AG08396 (cell line): ENCODE measurements at regions not wholly inside any gene's neighbourhood (a gene's known extent, or its start where the extent isn't known, plus 50 kb on each side); places are given as distances from the start of the nearest gene placed in this dataset.
A peak's percentile ranks its signal among the peaks of the same experiment; 100 is the strongest.
"Not testable (repeated sequence)": the region's sequence is repeated elsewhere in the genome, so short reads cannot be mapped to it uniquely, and the experiment has no call there.

Source experiments
- DNase-seq: peaks from one replicate; pipeline ENCODE4 v3.0.0; 2012; ENCODE audit warnings: low spot score, mixed read lengths

DNA sequence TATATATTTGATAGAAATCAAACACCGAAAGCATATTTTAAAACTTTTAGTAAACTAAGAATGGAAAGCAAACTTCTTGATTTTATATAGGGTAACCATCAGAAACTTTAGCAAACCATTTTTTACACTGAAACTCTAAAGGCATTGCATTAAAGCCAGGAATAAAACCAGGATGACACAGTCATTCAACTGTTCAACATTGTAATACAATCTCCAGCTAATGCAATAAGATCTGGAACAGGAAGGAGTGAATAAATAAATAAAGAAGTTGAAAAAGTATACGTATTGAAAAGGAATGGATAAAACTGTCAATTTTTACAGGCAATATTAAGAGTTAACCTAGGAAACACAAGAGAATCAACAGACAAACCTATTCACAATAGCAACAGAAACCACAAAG, 181.9 kb upstream of the TTC14 start:
- DNase-seq = no peak

DNA sequence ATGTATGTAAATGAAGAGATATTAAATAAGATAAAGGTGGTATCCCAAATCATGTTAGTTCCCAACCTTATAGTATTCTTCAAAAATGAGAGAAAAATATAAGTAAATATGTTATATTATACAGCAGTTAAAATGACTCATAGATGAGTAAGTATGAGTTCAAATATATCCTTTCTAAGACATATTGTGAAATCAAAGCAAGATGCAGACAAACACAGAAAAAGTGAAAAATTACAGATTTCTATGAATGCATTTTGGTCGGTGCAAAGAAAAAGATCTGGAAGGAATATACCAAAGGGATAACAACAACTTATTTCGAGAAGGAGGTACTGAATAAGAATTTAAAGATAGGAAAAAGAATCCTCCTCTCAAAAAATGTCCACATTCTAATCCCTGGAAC, 181.2 kb upstream of the TTC14 start:
- DNase-seq = no peak

DNA sequence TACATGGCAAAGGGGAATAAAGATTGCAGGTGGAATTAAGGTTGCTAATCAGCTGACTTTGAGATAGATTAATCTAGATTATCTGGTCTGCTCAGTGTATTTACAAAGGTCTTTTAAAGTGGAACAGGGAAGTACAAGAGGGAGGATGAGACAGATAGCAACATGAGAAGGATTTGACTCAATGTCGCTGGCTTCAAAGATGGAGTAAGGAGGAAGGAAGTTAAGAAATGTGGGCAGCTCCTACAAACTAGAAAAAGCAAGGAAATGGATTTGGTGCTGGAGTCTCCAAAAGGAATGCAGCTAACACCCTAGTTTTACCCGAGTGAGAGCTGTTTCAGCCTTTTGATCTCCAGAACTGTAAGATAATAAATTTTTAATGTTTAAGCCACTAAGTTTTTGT, 180.7 kb upstream of the TTC14 start:
- DNase-seq = no peak

DNA sequence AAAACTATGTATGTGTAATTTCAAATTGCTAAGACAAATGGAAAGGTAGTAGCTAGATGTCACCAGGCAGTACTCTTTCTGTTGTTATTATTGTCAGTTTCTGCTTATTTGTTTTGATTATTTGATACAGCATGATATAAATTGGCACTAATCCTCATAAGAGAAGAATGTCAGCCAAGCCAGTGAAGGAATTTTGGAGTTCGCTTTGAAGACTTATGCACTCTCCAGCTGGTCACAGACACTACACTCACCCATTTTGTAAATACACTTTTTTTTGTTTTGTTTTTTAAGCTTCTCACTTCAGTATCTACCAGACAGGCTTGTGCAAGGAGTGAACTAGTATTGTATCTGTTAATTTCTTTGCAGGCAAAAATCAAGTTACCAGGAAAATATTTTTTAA, 180.2 kb upstream of the TTC14 start:
- no peak for DNase-seq

DNA sequence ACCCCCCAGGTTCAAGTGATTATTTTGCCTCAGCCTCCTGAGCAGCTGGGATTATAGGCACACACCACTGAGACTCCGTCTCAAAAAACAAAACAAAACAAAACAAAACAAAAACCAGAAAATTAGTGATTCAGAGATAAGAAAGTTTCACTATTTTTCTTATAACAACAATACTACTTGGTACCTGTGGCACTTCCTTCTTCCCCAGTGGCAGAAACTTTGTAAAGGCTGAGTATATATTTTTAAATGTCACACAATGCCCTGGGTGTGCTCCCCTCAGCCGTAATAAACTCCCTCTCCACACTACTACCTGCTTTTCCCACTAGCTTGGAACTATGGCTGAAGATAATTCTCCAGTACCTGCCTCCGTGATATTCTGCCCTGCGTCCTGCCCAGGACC, 177.7 kb upstream of the TTC14 start:
- DNase-seq = not testable (repeated sequence)

DNA sequence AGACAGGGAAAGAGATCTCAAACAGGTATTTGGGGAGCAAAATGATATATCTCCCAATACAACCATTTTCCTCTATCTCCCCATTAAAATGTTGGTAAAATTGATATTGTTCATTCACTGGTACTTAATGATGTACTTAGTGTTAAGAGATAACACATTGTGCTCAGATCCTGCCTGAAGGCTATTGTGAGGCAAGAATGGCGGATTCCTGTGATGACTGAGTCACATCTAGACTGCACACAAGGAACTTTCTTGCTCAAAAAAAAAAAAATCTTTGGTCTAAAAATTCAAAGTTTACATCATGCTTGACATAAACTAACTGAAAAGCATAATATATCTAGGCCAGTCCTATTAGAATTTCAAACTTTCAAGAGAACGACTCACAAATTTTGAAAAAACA, 171.1 kb upstream of the TTC14 start:
- DNase-seq = no peak

DNA sequence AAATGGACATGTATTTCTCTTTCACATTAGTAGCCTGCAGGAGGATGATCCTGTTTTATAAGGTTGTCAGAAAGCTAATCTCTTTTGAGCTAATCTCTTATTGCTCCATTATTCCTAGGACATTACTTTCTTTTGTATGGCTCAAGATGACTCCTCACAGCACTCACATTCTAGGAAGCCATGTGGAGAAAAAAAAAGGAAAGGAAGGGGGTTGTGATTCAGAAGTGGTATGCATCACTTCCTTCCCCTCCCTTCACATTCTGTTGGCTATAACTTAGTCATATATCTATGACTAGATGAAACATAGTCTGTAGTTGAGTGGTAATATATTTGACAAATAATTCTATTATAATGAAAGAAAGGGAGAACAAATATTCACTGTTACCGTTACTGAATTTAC, 168.8 kb upstream of the TTC14 start:
- DNase-seq = peak; percentile 55

DNA sequence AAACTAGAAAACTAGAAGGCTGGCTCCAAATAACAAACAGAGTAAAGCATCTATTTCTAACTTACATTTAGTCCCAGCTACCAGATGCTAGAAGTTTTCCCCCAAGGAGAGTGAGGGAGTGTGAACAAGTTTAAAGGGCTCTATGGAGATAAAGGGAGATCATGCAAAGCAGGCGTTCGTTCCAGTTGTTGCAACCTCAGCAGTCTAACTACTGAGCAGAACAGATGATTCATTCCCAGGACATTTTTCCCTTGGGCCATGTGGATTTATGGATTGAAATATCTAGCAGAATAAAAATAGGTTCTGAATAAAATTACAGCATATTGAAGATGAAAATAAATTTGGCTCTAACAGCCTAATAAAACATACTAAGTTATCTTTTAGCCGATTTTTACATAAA, 154.8 kb upstream of the TTC14 start:
- DNase-seq = no peak

DNA sequence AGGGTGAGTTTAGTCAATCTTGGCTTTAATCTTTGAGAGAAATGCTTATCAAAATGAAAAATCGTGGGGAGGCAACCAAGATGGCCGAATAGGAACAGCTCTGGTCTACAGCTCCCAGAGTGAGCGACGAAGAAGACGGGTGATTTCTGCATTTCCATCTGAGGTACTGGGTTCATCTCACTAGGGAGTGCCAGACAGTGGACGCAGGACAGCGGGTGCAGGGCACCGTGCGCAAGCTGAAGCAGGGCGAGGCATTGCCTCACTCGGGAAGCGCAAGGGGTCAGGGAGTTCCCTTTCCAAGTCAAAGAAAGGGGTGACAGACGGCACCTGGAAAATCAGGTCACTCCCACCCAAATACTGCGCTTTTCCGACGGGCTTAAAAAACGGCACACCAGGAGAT, 153.6 kb upstream of the TTC14 start:
- DNase-seq = not testable (repeated sequence)

DNA sequence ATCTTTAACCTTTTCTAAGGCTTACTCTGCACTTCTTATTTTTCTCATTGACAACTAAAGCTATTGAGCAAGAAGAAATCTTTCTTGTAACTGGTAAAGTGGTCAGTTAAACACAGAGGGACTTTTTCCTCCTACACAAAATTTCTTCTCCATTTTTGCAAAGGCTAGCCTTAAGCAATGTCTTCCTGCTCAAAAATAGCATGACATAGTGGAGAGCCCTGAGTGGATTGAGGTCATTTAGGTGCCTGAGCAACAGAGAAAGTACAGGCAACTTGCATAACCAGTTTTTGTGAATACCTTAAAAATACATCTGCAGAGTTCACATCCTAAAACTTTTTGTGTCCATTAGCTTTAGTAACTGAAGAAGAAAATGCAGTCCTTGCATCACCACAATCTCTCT, 144.7 kb upstream of the TTC14 start:
- DNase-seq = no peak

DNA sequence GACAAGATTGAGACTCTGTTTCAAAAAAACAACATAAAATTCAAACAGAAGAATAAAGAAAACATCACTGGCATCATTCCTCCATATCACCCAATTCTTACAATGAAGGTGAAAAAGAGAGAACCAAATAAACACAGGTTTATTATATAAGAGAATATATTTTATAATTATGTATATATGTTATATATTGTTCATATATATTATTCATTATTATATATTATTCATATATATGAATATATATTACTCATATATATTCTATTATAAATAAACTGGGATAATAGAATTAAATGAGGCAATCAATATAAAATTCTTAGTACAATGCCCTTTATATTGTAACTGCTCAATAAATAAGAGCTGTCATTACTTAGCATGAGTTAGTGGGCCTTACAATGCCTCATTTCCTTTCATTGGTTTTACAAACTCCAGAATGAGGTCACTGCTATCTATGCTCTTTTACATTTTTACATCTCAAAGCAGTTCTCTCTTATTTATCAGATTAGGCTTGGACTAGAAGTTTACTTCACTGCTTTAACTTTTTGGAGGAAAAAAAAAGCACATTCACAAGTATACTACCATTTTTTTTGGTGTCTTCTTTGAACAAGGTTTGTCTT, 135.5 kb upstream of the TTC14 start:
- no peak for DNase-seq

DNA sequence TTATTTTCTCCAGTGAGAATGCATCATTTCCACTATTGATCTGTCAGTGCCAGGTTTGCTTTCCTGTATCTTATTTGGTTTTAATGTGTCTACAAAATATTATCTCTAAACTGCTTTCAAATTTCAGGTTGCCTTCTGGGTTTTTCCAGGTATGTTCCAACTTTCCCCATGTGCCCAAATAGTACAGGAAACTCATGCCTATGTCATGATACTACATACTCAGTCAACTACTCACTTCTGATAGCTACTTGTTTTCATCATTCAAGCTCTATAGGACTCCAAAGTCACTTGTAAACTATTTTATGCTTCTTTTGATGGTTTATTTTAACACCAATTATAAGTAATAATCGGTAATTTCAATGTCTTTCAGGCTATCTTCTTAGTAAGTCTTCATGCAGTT, 134.8 kb upstream of the TTC14 start:
- DNase-seq = no peak

DNA sequence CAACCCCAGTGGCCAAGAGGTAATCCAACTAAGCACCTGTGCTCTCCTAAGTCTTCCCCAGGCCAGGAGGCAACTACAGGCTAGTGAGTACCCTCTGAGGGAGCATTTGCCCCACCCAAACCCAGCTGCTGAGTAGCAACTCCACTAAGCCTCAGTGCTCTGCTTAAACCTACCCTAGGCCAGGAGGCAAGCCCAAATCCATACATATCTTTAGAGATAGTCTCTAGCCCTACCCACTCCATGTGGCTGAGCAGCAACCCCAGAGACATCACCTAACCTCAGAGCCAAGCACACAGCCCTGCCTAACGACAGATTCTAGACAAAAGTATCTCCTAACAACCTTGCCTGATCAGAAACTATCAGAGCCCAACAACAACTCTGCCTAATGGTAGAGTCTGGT, 132.8 kb upstream of the TTC14 start:
- no peak for DNase-seq

DNA sequence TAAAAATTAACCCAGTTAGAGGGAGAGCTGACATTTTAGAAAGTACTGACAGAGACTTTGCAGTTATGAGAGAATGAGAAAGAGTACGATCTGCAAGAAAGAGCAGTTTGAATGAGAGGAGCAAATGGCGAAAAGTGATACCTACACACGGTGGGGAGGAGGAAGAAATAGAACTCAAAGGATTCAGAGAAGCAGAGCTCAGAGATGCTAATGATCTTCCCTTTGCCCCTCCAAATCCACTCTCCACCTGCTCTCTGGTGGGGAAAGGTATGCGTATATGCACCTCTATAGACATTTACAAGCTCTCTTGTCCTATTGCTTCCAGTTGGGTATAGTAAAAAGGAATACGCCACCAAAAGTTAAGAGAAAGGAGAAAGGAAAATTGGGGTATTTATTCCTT, 123.3 kb upstream of the TTC14 start:
- no peak for DNase-seq

DNA sequence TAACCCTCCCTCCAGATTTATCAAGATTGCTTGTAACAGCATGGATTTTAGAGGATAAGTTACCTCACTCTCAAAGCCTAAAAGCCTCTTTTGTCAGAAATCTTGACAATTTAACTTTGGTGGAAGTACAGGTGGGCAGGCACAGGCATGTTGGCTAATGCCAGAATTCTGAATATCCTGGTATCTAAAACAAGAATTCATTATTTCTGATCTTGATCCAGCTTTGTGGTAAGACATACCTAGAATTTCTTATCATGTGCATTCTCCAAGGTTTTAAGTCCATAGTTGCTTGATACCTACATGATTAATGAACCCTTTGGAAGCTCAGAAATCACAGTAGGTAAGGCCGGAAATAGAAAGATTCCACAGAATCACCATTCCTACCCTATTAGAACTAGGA, 109.9 kb upstream of the TTC14 start:
- no peak for DNase-seq

DNA sequence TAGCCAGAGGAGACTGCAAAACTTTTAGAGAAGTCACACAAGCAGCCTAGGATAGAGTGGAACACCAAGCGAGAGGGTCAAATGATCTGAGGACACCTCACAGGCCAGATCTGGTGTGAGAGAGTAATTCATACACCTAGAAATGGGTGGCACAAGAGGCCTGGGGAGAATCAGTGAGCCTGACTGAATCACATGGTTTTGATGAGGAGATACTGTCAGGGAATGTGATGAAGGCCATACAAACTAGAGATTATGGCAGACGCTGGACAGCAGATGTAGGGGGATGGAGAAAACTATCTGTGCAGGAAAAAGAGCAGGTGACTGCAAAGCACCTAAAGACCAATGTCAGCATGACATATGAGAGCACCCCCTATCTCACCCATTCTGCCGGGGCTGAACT, 105.0 kb upstream of the TTC14 start:
- no peak for DNase-seq

DNA sequence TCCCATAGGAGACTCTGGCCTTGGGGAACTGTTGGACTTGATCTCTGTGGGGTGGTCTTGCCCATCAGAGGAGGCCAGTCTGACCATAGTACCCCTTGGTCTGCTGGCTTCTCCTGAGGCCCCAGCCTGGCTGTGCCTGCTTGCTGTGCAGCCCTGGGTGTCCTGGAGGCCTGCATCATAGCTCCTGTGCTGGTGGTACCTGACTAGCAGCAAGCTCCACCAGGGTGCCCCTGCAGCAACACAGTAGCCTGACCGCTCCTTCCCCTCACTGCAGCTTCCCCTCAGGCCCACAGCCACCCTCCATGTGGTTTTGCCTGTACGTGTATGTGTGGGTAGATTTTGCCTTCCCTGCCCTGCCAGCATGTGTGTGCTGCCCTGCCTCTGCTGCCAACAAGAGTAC, 85.6 kb upstream of the TTC14 start:
- no peak for DNase-seq

DNA sequence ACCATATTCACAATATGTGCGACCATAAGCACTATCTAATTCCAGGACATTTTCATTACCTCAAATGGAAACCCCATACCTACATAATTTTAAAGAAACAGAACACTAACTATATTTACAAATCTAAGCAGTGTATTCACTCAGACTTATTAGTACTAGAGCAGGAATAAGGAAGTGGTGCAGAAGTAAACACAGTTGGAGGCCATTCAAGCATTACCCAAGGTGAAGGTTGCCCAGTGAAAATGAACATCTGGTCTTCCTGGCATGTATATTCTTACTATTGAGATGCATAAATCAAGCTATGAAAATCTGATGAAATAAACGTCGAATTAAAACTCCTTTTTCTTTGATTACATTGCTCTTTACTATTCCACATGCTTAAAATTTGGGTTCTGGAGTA, 78.9 kb upstream of the TTC14 start:
- no peak for DNase-seq

DNA sequence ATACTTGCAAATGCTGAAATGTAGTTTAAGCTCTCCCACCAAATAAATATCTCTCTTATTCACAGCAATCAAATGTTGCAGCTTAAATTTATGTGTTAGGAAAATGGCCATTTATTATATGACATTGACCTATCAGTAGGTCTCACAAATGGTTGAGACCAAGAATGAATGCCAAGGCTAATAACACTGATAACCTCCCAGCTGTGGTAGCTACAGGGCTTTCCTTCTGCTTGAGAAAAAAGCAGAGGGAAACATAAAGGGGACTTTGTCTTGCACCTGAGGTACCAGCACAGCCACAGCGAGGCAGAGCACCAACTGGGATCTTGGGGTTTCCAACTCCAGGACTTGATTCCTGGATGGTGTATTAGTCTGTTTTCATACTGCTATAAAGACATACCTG, 73.1 kb upstream of the TTC14 start:
- no peak for DNase-seq

DNA sequence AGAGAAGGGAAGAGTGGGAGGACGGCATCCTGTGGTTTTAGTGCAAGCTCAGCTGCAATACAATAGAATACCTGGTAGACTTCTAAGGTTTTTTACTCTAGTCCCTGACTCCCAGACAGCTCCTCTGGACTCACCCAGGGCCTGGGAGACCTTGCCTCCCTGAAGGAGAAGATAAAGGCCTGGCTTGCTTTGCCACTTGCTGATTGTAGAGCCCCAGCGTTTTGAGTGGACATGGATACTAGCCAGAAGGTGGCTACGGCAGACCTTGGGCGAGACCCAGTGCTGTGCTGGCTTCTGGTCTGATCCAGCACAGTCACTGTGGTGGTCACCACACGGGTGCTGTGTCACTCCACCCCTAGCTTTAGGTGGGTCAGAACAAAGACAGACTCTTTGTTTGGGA, 72.2 kb upstream of the TTC14 start:
- no peak for DNase-seq

DNA sequence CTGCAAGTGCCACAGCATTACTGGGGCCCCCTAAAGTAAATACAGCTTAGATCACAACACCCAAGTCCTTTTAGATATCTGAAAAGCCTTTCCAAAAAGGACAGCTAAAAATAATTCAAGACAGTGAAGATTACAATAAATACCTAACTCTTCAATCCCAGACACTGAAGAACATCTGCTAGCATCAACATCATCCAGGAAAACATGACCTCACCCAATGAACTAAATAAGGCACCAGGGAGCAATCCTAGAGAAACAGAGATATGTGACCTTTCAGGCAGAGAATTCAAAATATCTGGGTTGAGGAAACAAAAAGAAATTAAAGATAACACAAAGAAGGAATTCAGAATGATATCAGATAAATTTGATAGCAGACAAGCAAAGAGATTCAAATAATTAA, 71.7 kb upstream of the TTC14 start:
- no peak for DNase-seq

DNA sequence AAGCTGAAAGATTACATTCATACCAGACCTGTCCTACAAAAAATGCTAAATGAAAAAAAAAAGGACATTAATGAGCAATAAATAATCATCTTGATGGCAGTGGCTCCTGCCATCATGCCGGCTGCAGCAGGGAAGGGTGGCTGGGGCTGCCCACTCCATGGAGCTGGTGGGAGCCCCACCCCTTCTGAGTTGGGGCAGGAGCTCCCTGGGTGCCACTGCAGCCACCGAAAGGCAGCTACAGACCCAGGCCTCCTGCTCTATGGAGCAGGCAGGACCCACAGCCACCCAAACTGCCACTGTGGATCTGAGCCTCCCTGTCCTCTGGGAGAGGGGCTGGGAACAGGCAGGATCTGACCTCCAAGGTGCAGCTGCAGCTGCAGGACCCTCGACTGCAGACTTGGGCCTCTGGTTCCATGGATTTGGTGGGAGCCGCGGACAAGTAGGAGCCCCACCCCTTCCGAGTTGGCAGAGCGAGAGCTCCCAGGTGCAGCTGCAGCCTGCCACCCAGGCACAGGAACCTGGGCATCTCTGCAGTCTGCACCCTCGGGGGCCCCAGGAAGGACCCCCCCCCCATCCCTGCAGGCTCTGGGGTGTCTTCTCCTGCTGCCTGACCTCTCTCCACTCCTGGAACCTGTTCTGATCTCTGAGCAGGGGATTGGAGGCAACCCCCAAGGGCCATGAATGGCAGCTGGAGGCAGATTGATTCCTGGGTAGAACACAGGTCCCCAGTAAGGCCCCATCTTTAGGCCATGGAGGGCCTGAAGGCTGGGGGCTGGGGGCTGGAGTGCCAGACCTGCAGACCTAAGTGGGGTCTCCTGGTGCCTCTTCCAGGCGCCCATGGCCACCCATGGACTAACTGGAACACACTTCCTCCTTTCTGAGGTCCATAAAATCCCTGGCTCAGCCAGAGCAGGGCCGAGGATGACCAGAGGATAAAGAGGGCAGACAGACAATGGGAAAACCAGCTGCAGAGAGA, 70.4 kb upstream of the TTC14 start:
- no peak for DNase-seq

DNA sequence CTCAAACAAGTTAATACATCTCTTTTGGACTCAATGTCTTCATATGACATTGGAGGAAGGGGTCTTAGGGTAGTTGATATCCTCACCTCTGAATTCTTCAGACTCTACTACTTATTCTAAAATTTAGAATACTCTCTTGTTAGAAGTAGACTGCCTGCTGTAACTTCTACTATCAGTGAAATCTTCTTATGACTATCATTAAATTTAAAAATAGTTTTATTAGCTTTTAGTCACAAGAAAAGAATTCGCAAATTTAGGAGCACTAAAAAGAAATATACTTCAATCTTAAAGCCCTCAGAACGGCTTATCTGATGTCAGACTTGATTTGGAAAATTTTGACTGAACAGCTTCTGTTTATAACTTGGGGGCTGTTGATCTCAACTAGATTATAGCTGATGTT, 67.1 kb upstream of the TTC14 start:
- DNase-seq = no peak

DNA sequence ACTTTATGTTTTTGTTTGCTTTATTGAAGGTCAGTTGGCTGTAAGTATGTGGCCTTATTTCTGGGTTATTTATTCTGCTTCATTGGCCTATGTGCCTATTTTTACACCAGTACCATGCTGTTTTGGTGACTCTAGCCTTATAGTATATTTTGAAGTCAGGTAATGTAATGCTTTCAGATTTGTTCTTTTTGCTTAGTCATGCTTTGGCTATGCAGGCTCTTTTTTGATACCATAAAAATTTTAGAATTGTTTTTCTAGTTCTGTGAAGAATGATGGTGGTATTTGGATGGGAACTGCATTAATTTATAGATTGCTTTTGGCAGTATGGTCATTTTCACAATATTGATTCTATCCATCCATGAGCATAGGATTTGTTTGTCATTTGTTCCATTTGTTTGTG, 63.5 kb upstream of the TTC14 start:
- DNase-seq = no peak
